HepG2 (cell line): ENCODE measurements at regions not wholly inside any gene's neighbourhood (a gene's known extent, or its start where the extent isn't known, plus 50 kb on each side); places are given as distances from the start of the nearest gene placed in this dataset.

ENCODE experiments used
- ATAC-seq: fragments of 200-7000 bp; cut with Tn5 transposase; 3 replicates; pipeline ENCODE4 v1.9.1; 2020; ENCODE audit warnings: mild to moderate bottlenecking, moderate library complexity
- BruUV-seq: library from RNA; stranded (reverse); fragments of 400-500 nt; replicated peaks from 2 replicates; lab custom pipeline; 2021; lab: Mats Ljungman, UMichigan
- CTCF ChIA-PET: fragments of 300-600 bp; formaldehyde crosslinking; extraction: SDS; loops from one replicate; lab custom pipeline; 2021; ENCODE audit warnings: low total read pairs, inconsistent platforms, low intra/inter-chr PET ratio; lab: Yijun Ruan, JAX
- POLR2A ChIA-PET: fragments of 350-600 bp; sonication (Branson Sonifier 250); formaldehyde crosslinking; loops from one replicate; lab custom pipeline; 2020; ENCODE audit warnings: antibody characterized with exemption, inconsistent platforms; lab: Yijun Ruan, JAX
- DNase-seq: peaks from one replicate; pipeline ENCODE4 v3.0.0-alpha.2; 2015; ENCODE audit warnings: low spot score
- FAIRE-seq: peaks from 3 replicates; lab custom pipeline; 2011; peaks lifted over from hg19 to GRCh38; lab: Jason Lieb, UNC
- H2AFZ ChIP-seq: one replicate; pipeline ENCODE4 v1.6.1; 2011; ENCODE audit warnings: low read length, inconsistent platforms
- H3K27ac ChIP-seq: fragments of 300-600 bp; 3 replicates; pipeline ENCODE4 v1.8.0; 2011; ENCODE audit warnings: mixed run types, mild to moderate bottlenecking, mixed read lengths, low read length, inconsistent platforms; ENCODE audit not compliant: insufficient read depth; ENCODE audit errors: extremely low read length
- H3K27me3 ChIP-seq, 2 experiments: fragments of 200-600 bp in 1 of 2; 2 replicates in 1 of 2; 3 replicates in 1 of 2; pipeline versions ENCODE4 v1.6.0 to v1.8.0; 2011; ENCODE audit warnings: low read length in 2 of 2, mild to moderate bottlenecking in 2 of 2, moderate library complexity in 2 of 2, inconsistent platforms in 1 of 2; ENCODE audit not compliant: insufficient read depth in 2 of 2, control insufficient read depth in 1 of 2
- H3K36me3 ChIP-seq, 2 experiments: fragments of 200-600 bp in 1 of 2; replicated peaks in 1 of 2; 2 replicates in 1 of 2; 3 replicates in 1 of 2; pipeline versions ENCODE4 v1.5.1 to v1.8.0; 2011; ENCODE audit warnings: low read length in 2 of 2, inconsistent platforms in 1 of 2; ENCODE audit not compliant: insufficient read depth in 2 of 2, control insufficient read depth in 1 of 2
- H3K4me1 ChIP-seq: 2 replicates; pipeline ENCODE4 v1.5.1; 2012; ENCODE audit warnings: low read length, inconsistent platforms; ENCODE audit not compliant: insufficient read depth
- H3K4me2 ChIP-seq: 2 replicates; pipeline ENCODE4 v1.6.0; 2011; ENCODE audit warnings: low read depth, low read length, inconsistent platforms
- H3K4me3 ChIP-seq, 3 experiments: fragments of 200-600 bp in 1 of 3; sonication (generic), shearing (Covaris generic) in 1 of 3; replicated peaks in 1 of 3; 2 replicates each; pipeline ENCODE4 v1.5.1; 2011 to 2016; ENCODE audit warnings: low read length in 3 of 3, inconsistent platforms in 2 of 3, low read depth in 2 of 3, mild to moderate bottlenecking in 2 of 3, control low read depth in 1 of 3, mixed read lengths in 1 of 3; ENCODE audit not compliant: insufficient read depth in 1 of 3
- H3K79me2 ChIP-seq: one replicate; pipeline ENCODE4 v1.6.1; 2011; ENCODE audit warnings: low read length, inconsistent platforms; ENCODE audit not compliant: insufficient read depth
- H3K9ac ChIP-seq: 2 replicates; pipeline ENCODE4 v1.6.0; 2011; ENCODE audit warnings: mild to moderate bottlenecking, low read depth, low read length, inconsistent platforms; ENCODE audit not compliant: insufficient read depth
- H3K9me3 ChIP-seq: 2 replicates; pipeline ENCODE4 v1.5.1; 2012; ENCODE audit warnings: mild to moderate bottlenecking, low read length
- H4K20me1 ChIP-seq: 2 replicates; pipeline ENCODE4 v1.6.0; 2011; ENCODE audit warnings: inconsistent platforms, mild to moderate bottlenecking, low read length, moderate library complexity; ENCODE audit not compliant: insufficient read depth
- BORCS8-MEF2B ChIP-seq: sonication (generic); formaldehyde crosslinking; IDR thresholded peaks from 2 replicates; pipeline ENCODE4 v1.8.0; 2022; ENCODE audit warnings: mild to moderate bottlenecking, missing genetic modification reagents
- EEA1 ChIP-seq: sonication (generic); formaldehyde crosslinking; IDR thresholded peaks from 2 replicates; pipeline ENCODE4 v1.5.1; 2020; ENCODE audit warnings: mild to moderate bottlenecking, missing genetic modification reagents, borderline replicate concordance
- KDM4B ChIP-seq: sonication (generic); formaldehyde crosslinking; IDR thresholded peaks from 2 replicates; pipeline ENCODE4 v1.4.0; 2020; ENCODE audit warnings: missing genetic modification reagents
- NFE2L2 ChIP-seq: fragments of 150-350 bp; IDR thresholded peaks from 2 replicates; pipeline ENCODE4 v1.6.1; 2014; ENCODE audit warnings: low read length
- NR2F6 ChIP-seq, 2 experiments: IDR thresholded peaks; 2 replicates each; pipeline ENCODE4 v1.6.1; 2016; ENCODE audit warnings: antibody characterized with exemption in 1 of 2, mild to moderate bottlenecking in 1 of 2
- PHF21A ChIP-seq: sonication (generic); formaldehyde crosslinking; IDR thresholded peaks from 2 replicates; pipeline ENCODE4 v1.5.0; 2020; ENCODE audit warnings: mild to moderate bottlenecking, missing genetic modification reagents
- RARG ChIP-seq: sonication (generic); formaldehyde crosslinking; IDR thresholded peaks from 2 replicates; pipeline ENCODE4 v1.4.0; 2020; ENCODE audit warnings: low read depth, mild to moderate bottlenecking, missing genetic modification reagents
- ZFX ChIP-seq: sonication (generic); formaldehyde crosslinking; IDR thresholded peaks from 2 replicates; pipeline ENCODE4 v1.4.0; 2020; ENCODE audit warnings: mild to moderate bottlenecking, low read depth, missing genetic modification reagents, moderate library complexity
- ZFYVE20 ChIP-seq: sonication (generic); formaldehyde crosslinking; IDR thresholded peaks from 2 replicates; pipeline ENCODE4 v1.8.0; 2023; ENCODE audit warnings: low read depth, mild to moderate bottlenecking, moderate library complexity, missing genetic modification reagents, borderline replicate concordance
- ZNF7 ChIP-seq: IDR thresholded peaks from 2 replicates; pipeline ENCODE4 v1.6.1; 2016; ENCODE audit warnings: missing biosample characterization, missing genetic modification reagents
- ZNF75D ChIP-seq: sonication (generic); formaldehyde crosslinking; IDR thresholded peaks from 2 replicates; pipeline ENCODE4 v1.8.1; 2023; ENCODE audit warnings: missing genetic modification reagents, mild to moderate bottlenecking, borderline replicate concordance
- WGBS: methylation state at CpG from one replicate; pipeline ENCODE4 v1.1.6; 2017; ENCODE audit warnings: low lambda C conversion rate; 5-methylcytosine and 5-hydroxymethylcytosine counted together
- in situ Hi-C: cut with HindIII; loops from 2 replicates; pipeline ENCODE4 v1.10.0; 2017; ENCODE audit warnings: low pct_unique_long_range_greater_than_20kb; ENCODE audit not compliant: extremely low pct_ligation_motif_present
- intact Hi-C: fragments of 100-400 bp; cut with micrococcal nuclease; formaldehyde crosslinking; loops from one replicate; pipeline ENCODE4 v1.10.0; 2022; ENCODE audit not compliant: unreplicated experiment
- TF ChIP-seq, protein P1 (sequence below): sonication (generic); formaldehyde crosslinking; IDR thresholded peaks from 2 replicates; pipeline ENCODE4 v1.5.0; 2020; ENCODE audit warnings: mild to moderate bottlenecking, missing genetic modification reagents, borderline replicate concordance
- TF ChIP-seq, protein P2 (sequence below): IDR thresholded peaks from 2 replicates; pipeline ENCODE4 v1.6.1; 2018; ENCODE audit warnings: missing genetic modification reagents, mild to moderate bottlenecking, missing compliant biosample characterization
- TF ChIP-seq, protein P3 (sequence below): sonication (generic); formaldehyde crosslinking; IDR thresholded peaks from 2 replicates; pipeline ENCODE4 v1.5.1; 2020; ENCODE audit warnings: mild to moderate bottlenecking, missing genetic modification reagents
- TF ChIP-seq, protein P4 (sequence below): sonication (generic); formaldehyde crosslinking; IDR thresholded peaks from 2 replicates; pipeline ENCODE4 v1.8.0; 2023; ENCODE audit warnings: mild to moderate bottlenecking, missing genetic modification reagents

DNA sequence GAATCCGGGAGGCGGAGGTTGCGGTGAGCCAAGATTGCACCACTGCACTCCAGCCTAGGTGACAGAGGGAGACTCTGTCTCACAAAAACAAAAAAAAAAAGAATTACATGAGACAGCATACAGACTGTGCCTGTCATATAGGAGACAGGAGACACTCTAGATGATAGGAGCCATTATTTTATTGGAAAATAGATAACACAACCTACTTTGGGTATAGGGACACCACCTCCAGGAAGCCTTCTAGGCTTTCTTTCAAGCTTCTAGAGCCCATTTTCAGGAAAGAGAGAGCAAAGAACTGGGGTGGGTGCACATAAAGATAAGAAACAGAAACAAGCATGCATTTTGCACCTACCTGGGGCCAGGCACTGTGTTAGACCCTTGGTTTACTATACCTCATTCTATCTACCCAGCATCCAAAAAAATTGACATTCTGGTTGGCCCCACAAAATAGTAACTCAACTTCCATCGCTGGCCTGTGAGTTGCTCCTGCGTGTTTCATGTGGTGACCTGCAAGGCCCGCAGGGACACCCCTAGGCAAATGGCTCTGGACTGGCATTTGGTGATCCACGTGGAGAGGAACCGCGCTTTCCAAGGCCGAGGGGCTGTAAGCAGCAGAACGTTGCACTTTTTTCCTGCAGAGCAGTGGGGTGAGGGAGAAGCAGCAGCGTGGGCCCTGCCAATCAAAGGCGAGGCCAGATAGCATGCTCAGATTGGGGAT is 57.1 kb upstream of the CACUL1 start:
- Histone ChIP-seq H4K20me1 (no peaks in the 10 kb centered on the region), H3K4me1 (no peaks in the 10 kb centered on the region), H3K9ac (no peak overlapping the region), H3K27ac (no peak overlapping the region), H3K79me2 (no peaks in the 10 kb centered on the region), H2AFZ (no peak overlapping the region), H3K27me3 (peaks cover 6 to 20% of the 10 kb centered on the region in 2 experiments; a peak in 4 of 5 replicates), H3K4me3 (no peak overlapping the region), H3K4me2 (no peak overlapping the region), H3K36me3 (no peaks in the 10 kb centered on the region), H3K9me3 (no peaks in the 10 kb centered on the region)
- BruUV-seq, result no TSS peak
- FAIRE-seq (no peak), DNase-seq (no peak), ATAC-seq (no peak)
- intact Hi-C loops (no loop called here), in situ Hi-C loops (no loop called here)
- WGBS, result 27% methylated on average over 13 of the region's 13 CpGs
- CTCF ChIA-PET, result no interaction called here
- POLR2A ChIA-PET, result no interaction called here
- no peak for TF ChIP-seq BORCS8-MEF2B (CRISPR knock-in tag)
- no peak for TF ChIP-seq EEA1 (CRISPR knock-in tag)
- TF ChIP-seq, protein P1, sequence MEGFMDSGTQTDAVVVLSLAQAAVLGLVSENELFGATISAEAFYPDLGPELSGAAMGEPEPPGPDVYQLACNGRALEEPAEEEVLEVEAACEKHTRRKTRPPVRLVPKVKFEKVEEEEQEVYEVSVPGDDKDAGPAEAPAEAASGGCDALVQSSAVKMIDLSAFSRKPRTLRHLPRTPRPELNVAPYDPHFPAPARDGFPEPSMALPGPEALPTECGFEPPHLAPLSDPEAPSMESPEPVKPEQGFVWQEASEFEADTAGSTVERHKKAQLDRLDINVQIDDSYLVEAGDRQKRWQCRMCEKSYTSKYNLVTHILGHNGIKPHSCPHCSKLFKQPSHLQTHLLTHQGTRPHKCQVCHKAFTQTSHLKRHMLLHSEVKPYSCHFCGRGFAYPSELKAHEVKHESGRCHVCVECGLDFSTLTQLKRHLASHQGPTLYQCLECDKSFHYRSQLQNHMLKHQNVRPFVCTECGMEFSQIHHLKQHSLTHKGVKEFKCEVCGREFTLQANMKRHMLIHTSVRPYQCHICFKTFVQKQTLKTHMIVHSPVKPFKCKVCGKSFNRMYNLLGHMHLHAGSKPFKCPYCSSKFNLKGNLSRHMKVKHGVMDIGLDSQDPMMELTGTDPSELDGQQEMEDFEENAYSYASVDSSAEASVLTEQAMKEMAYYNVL (CRISPR knock-in tag), result no peak
- no peak for TF ChIP-seq PHF21A
- no peak for TF ChIP-seq ZFX (CRISPR knock-in tag)
- TF ChIP-seq ZNF75D, result no peak
- no peak for TF ChIP-seq NFE2L2
- TF ChIP-seq, protein P2, sequence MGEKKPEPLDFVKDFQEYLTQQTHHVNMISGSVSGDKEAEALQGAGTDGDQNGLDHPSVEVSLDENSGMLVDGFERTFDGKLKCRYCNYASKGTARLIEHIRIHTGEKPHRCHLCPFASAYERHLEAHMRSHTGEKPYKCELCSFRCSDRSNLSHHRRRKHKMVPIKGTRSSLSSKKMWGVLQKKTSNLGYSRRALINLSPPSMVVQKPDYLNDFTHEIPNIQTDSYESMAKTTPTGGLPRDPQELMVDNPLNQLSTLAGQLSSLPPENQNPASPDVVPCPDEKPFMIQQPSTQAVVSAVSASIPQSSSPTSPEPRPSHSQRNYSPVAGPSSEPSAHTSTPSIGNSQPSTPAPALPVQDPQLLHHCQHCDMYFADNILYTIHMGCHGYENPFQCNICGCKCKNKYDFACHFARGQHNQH, result no peak
- no peak for TF ChIP-seq RARG (CRISPR knock-in tag)
- no peak for TF ChIP-seq ZNF7 (CRISPR knock-in tag)
- TF ChIP-seq, protein P3, sequence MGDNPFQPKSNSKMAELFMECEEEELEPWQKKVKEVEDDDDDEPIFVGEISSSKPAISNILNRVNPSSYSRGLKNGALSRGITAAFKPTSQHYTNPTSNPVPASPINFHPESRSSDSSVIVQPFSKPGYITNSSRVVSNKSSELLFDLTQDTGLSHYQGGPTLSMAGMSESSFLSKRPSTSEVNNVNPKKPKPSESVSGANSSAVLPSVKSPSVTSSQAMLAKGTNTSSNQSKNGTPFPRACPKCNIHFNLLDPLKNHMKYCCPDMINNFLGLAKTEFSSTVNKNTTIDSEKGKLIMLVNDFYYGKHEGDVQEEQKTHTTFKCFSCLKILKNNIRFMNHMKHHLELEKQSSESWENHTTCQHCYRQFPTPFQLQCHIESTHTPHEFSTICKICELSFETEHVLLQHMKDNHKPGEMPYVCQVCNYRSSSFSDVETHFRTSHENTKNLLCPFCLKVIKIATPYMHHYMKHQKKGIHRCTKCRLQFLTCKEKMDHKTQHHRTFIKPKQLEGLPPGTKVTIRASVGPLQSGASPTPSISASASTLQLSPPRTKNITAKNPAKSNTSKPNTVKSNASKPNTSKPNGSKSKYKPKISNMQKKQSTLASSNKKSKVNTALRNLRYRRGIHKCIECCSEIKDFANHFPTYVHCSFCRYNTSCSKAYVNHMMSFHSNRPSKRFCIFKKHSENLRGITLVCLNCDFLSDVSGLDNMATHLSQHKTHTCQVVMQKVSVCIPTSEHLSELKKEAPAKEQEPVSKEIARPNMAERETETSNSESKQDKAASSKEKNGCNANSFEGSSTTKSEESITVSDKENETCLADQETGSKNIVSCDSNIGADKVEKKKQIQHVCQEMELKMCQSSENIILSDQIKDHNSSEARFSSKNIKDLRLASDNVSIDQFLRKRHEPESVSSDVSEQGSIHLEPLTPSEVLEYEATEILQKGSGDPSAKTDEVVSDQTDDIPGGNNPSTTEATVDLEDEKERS (CRISPR knock-in tag), result no peak
- TF ChIP-seq KDM4B (CRISPR knock-in tag), result no peak
- TF ChIP-seq, protein P4, sequence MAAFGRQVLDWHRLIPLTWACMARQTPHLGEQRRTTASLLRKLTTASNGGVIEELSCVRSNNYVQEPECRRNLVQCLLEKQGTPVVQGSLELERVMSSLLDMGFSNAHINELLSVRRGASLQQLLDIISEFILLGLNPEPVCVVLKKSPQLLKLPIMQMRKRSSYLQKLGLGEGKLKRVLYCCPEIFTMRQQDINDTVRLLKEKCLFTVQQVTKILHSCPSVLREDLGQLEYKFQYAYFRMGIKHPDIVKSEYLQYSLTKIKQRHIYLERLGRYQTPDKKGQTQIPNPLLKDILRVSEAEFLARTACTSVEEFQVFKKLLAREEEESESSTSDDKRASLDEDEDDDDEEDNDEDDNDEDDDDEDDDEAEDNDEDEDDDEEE (CRISPR knock-in tag), result no peak
- no peak for TF ChIP-seq NR2F6 (IDR thresholded peaks at IDR 0.05)
- TF ChIP-seq NR2F6 (CRISPR knock-in tag; IDR thresholded peaks at IDR 0.05), result no peak
- no peak for TF ChIP-seq ZFYVE20 (CRISPR knock-in tag)
